Right ventricle myocardium superior (tissue), 1 donor: ENCODE measurements at regions not wholly inside any gene's neighbourhood (a gene's known extent, or its start where the extent isn't known, plus 50 kb on each side); places are given as distances from the start of the nearest gene placed in this dataset.
"Not testable (repeated sequence)": the region's sequence is repeated elsewhere in the genome, so short reads cannot be mapped to it uniquely, and the experiment has no call there.

Experiments used
- ATAC-seq: fragments of 200-7000 bp; cut with Tn5 transposase; one replicate; pipeline ENCODE4 v1.9.1; 2020; ENCODE audit warnings: mild to moderate bottlenecking; ENCODE audit not compliant: poor library complexity
- DNase-seq: peaks from one replicate; pipeline ENCODE4 v3.0.0-alpha.2; 2020
- intact Hi-C: fragments of 100-400 bp; cut with DNase I; formaldehyde crosslinking; loops from one replicate; pipeline ENCODE4 v1.11.2; 2022
- donor health status: DM: no; HTN: yes; CAD: no; lungs with severe emphysema.

DNA sequence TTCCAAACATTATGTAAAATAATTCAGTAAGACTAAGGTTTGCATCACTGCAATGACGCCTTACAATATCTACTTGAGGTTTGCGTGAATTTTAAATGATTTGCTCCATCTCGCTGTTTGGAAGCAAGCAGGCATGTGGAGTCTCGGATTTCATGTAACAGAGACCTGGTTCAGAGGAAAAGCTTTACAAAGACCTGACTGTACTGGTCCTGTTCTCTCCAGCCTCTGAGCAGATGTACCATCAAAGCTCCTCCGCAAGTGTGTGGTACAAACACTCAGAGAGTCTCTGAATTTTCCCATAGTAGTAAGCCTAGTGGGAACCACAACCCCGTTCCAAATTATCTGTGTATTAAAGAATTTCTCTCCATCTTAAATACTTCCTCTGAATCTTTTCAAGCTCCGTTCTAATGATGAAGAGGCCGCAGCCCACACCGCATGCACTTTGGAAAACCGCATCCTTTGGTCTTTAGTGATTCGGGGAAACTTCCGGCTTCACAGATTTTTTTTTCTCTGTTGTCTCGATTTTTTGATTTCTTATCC, 728.1 kb upstream of the SOX11 start:
- DNase-seq (no peak), ATAC-seq (no peak)
- intact Hi-C loops, result no loop called here

DNA sequence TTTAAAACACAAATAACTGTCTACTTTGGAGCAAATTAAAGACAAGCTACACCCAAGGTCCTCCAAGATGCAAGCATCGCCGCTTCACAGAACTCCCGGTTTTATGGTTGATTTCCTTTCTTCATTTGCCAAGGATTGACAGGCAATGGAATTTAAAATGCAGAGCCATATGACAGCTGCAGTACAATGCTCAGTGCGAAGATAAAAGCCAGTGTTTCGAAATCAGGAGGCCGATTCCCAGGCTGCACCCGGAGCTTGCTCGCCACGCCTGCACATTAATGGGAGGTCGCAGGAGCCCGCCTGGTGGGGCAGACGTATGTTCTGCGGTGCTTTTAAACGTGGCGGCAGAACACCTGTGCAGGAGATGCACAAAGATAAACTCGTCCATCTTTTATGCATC, 727.6 kb upstream of the SOX11 start:
- ATAC-seq, result no peak

DNA sequence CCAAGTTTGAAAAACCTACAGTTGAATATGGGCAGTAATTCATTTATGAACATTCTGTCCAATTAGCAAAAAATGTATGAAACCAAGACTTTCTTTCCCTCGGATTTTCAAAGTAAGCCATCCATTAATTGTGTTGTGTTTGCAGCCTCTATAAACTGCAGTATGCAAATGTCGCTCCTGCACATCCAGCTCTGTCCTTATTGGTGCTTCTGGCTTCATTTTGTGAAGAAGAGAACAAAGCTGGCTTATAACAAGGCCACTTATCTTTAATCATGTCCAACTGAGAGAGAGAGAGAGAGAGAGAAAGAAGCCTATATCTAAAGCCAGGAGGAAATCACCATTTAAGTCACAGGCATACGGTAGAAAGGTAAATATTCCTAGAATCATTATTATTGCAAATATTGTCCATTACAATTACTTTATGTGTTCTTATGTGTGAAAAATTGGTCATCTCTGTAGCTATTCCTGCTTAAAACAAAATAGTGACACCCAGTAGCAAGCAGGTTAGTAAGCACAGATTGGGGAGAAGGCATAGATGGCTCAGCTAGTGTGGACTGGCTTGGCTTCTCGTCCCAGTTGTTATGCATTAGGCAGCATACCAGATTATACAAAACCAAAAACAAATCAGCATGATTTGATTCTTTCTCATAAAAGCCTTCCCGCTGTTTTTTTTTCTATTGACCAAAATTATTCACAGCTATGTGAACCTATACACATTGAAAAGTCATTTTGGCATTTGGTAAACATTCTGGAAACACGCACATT, 726.4 kb upstream of the SOX11 start:
- intact Hi-C loops, result no loop called here
- DNase-seq (no peak), ATAC-seq (no peak)

More for the DNA sequence above, 727.6 kb upstream of the SOX11 start:
- intact Hi-C loops, result no loop called here
- no peak for DNase-seq

DNA sequence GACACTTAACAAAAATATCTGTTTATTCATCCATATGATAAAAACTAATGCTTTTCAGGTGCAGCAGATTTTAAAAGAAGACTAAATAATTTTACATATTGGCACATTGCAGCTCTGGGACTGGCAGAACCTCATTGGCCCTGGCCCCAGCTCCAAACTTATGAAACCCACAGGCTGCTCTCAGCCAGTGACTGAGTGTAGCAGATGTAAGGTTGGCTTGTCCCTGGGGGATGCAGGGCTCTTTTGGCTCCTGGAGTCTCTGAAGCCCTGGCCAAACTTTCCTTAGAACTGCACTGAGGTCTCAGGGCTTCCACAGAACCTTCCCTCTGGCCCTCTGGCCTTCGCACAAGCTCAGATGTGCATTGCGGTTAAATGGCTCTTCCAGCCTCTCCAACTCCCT, 725.0 kb upstream of the SOX11 start:
- intact Hi-C loops, result no loop called here
- DNase-seq (no peak), ATAC-seq (no peak)

DNA sequence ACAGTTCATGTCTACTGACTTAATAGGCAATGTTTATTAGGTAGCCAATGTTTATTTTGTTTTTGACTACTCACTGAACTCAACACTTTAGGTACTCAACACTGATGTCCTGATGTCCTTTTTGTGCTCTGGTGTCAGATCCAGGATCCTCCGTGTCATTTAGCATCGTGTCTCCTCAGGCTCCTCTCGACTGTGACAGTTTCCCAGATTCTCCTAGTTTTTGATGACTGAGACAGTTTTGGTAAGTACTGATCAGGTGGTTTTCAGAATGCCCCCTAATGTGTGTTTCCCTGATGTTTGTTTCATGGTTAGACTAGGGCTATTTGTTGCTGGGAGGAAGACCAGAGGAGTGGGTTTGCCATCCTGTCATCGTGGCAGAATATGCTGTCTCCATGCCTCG, 719.7 kb upstream of the SOX11 start:
- DNase-seq (no peak), ATAC-seq (no peak)
- intact Hi-C loops, result no loop called here

DNA sequence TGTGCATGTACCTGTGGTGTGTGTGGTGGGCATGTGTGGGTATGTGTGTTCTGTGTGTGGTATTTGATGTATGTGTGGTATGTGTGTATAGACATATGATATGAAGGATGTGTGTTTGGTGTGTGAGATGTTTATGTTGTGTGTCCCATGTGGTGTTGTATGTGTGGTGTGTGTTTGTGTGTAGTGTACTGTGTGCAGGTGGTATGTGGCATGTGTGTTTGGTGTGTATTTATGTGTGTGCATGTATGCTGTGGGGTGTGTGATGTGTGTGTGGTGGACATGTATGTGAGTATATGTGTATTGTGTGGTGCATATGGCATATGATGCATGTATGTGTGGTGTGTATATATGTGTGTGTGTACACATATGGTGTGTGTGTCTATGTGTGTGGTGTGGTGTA, 718.8 kb upstream of the SOX11 start:
- ATAC-seq, result no peak
- DNase-seq, result no peak
- intact Hi-C loops, result no loop called here

DNA sequence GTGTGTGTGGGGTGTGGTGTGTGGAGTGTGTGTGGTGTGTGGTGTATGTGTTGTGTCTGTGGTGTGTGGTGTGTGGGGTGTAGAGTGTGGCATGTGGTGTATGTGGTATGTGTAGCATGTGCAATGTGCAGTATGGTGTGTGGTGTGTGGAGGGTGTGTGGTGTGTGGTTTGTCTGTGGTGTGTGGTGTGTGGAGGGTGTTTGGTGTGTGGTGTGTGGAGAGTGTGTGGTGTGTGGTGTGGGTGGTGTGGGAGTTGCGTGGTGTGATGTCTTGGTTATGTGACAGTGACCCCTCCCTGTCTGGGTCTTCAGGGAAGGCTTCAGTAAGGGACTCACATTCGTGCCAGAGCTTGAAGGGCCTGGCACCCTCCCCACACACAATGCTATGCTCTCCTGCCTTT, 718.2 kb upstream of the SOX11 start:
- intact Hi-C loops, result no loop called here
- DNase-seq (no peak), ATAC-seq (no peak)

DNA sequence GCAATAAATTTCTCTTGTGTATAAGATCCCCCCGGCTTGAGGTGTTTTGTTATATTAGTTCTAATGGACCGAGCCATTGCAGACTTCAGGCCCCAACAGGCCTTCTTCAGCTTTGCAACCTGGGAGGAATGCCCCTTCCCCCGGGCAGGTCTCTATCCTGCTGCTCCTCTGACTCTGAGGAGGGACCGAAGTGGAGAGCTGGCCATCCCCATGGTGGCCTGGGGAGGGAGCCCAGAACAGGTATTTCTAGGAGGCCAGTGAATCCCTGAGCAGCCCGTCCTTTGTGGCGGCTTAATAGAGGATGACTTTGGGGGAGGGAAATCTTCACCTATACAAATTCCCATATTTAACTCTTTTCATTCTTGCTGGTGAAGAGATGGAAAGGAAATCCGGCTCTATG, 715.8 kb upstream of the SOX11 start:
- intact Hi-C loops, result no loop called here
- DNase-seq (no peak), ATAC-seq (no peak)

DNA sequence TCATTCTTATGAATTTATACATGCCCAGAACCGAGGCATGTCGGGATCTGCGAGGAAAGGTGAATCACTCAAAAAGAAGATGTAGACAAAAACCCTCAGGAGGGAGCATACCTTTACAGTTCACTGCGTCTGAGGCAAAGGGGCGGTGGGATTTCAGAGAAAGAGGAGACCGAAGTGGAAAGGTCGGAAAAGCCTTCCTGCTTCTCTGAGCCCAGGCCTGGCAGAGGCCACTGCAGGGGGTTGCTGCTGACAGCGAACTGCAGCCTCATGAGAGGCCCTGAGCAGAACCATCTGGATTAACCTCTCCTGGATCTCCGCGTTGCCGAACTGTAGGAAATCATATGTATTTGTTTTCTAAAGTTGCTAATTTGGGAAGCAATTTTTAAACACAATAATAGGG, 713.1 kb upstream of the SOX11 start:
- intact Hi-C loops, result no loop called here
- ATAC-seq, result no peak
- DNase-seq, result no peak

DNA sequence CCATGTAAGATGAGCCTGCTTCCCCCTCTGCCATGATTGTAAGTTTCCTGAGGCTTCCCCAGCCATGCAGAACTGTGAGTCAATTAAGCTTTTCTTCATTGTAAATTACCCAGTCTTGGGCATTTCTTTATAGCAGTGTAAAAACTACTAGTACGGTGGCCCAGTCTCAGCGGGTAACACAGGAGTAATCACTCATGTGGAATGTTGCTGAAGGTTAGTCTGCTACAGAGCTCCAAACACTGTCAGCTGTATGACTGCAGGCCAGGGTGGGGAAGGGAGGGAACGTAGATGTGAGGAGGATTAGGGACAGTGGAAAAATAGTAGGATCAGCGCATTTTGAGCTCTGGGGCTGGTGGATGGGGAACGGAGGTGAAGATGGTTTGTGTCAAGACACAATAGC, 711.2 kb upstream of the SOX11 start:
- intact Hi-C loops, result no loop called here
- no peak for ATAC-seq
- DNase-seq, result no peak

DNA sequence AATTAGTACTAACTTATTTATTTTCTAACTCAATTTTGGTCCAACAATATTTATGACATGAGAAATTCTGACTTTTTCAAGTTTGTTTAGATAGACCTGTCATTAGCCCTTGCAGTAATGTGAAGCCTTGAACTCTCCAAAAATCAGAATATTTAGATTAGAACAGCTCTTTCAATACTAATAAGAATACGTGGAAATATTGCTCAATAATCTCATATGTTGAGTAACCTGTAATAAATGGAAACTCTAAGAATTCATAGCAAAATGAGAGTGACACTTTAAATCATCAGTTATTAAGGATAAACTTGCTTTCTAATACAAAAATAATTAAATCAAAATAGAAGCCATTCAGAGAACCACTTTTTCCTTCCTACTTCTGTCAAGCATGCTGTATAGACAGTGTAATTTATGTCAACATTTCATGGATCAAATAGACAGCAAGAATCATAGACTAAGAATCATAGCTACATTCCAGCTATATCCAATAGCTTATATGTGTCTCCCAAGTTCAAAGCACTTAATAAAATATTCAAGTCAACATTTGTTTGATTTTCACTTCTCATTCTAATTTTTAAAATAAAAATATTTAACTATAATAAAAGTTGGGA, 710.3 kb upstream of the SOX11 start:
- intact Hi-C loops, result no loop called here

DNA sequence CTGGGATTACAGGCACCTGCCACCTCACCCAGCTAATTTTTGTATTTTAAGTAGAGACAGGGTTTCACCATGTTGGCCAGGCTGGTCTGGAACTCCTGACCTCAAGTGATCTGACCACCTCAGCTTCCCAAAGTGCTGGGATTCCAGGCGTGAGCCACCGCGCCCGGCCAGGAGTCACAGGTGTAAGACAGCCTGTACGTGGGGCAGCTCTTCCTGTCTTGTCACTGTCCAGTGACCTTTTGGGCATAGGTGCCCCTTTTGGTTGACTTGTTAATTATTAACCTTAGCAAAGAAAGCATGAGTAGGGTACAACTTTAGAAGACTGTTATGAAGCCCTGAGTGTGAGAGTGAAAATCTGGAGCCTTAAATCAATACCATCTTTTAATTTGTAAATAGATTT, 703.7 kb upstream of the SOX11 start:
- ATAC-seq, intact Hi-C loops, DNase-seq: not testable (repeated sequence)

More for the DNA sequence above, 710.3 kb upstream of the SOX11 start:
- no peak for ATAC-seq
- no peak for DNase-seq

DNA sequence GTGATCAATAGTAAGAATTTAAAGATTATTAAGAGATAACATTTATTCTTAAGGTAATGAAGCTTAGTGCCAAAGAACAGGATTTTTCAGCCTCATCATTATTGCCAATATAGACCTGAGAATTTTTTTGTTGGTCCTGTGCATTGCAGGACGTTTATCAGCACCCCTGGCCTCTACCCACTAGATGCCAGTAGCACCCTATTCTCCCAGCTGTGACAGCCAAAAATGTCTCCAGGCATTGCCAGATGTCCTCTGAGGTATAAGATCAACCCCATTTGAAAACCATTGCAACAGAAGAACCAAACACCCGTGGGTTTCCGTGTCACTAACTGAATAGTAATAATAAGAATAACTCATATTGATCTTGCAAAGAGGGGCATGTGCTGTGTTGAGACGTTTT, 700.0 kb upstream of the SOX11 start:
- no peak for ATAC-seq
- no peak for DNase-seq
- intact Hi-C loops, result no loop called here

DNA sequence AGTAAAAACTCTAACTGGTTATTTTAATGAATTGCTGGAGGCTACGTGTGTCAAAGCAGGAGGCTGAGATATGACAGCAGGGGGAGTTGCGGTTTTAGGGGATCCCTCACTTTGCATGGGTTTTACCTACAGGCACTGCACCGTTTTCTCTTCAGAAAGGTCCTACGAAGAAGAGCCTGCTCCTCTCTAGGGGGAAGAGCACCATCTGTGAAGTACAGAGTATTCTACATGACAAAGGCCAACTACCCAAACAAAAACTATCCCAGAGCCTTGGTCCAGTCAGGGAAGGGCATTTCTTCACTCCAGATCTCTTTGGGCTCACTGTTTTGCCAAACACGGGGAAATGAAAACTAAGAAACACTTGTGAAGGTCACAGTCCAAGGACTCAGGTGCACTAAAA, 696.7 kb upstream of the SOX11 start:
- ATAC-seq (no peak), DNase-seq (no peak)
- intact Hi-C loops, result no loop called here

DNA sequence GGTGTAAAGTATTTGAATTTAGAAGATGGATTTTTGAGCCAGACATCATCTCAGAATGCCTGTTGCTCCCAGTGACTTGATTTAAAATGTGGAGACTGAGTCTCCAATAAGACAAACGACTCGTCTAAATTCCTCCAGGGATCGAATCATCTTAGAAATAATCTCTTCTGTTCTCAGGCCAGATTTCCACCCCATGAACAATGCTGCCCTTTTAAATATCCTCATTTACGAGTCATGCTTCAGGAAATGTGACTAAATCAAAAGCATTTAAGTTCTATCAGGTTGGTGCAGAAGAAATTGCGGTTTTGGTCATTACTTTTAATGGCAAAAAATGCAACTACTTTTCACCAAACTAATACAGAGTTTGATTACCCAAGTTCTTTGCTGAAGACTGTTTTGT, 684.6 kb upstream of the SOX11 start:
- intact Hi-C loops, result no loop called here
- no peak for DNase-seq
- no peak for ATAC-seq

DNA sequence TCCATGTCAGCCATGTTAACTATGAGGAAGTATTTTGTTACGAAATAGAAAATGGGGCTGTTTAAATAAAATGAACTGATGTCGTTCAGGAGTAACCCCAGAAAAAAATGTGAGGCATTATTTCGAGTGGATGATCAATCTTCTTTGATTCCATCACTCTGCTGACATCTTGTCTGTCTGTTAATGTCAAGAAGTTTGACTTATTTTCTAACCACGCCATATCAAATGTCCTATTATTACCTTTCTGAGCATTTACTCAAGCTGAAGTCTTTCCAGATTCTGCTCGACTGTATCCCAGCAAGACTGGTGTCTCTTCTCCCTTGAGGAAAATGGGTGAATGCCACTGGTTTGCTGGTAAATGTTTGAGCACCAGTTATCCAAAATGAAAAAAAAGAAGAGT, 672.9 kb upstream of the SOX11 start:
- intact Hi-C loops, result no loop called here
- ATAC-seq, result no peak
- no peak for DNase-seq

DNA sequence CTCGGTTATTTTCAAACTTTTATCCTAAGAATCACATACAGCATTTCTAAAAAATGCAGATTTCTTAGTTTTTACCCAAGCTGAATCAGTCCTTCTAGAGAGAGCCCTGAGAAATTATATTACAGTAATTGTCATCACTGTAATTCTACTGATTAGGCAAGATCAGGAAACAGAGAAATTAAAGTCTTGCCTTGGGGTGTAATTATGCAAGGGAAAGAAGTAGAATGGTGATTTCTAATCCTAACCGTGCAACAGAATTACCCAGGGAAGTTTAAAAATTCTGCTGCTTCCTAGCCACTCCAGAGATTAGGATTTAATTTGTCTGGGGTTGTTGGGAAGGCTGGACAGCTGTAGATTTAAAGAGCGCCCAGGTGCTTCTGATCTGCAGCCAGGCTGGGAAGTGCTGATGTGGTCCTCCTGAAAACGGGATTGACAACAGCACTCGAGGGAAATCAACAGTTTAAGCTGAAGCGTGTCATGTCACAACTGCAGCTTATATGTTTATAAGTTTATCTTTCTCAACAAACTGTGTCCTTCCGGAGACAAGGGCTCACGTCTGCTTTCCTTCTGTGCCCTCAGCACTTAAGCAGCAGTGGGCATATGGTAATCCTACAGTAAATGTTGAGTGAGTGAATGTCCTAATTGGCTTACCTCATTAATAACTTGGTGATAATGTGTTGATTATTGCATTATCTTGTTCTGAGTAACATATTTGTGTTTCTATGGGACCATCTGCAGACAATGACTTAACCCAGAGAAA, 671.9 kb upstream of the SOX11 start:
- ATAC-seq (no peak), DNase-seq (no peak)
- intact Hi-C loops, result no loop called here

DNA sequence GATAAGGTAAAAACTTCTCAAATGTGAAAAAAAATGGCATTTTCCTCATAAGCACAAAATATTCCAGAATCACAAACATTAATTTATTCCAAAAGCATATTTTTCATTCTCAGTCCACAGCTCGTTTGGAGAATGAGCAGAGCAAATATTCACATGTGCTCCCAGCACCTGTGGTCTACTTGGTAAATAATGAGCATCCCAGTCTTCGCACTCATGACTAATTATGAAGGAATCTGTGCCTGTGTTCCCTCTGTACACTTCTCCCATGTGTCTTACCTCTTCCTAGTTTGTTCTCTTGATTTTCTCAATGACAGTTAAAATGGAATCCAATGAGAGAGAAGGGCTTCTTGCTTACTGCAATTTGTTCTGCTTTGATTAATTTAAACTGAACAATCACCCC, 671.0 kb upstream of the SOX11 start:
- intact Hi-C loops, result no loop called here
- ATAC-seq (no peak), DNase-seq (no peak)

DNA sequence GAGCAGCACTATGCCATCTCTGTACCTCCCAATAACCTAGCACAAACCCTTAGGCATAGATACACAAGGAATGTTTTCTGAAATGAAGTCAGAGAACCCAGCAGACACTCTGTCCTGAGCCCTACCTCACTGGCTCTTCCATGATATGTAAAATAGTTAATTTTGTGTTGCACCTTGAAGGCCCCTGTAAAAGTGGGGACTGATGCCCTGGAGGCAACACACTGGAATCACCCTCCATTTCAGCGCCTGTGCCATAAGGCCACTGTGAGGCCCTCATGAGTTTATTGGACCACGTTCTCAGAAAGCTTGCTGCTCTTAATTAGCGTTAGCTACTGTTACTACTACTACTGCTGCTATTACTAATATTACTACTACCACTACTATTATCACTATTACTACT, 670.1 kb upstream of the SOX11 start:
- DNase-seq, result no peak
- no peak for ATAC-seq
- intact Hi-C loops, result no loop called here
